Gastroesophageal sphincter (tissue), 3 donors: ENCODE measurements at regions not wholly inside any gene's neighbourhood (a gene's known extent, or its start where the extent isn't known, plus 50 kb on each side); places are given as distances from the start of the nearest gene placed in this dataset.

Source experiments
- CTCF ChIP-seq, 4 experiments: fragments of 200-600 bp in 2 of 4; fragments of 450-650 bp in 2 of 4; sonication (generic) in 1 of 4; IDR thresholded peaks; one replicate each; pipeline ENCODE4 v1.5.1; 2017 to 2019; ENCODE audit warnings: antibody characterized with exemption in 4 of 4, mild to moderate bottlenecking in 2 of 4, moderate library complexity in 2 of 4
- EP300 ChIP-seq: sonication (generic); formaldehyde crosslinking; IDR thresholded peaks from one replicate; pipeline ENCODE4 v1.6.1; 2017; ENCODE audit warnings: antibody characterized with exemption, mild to moderate bottlenecking
- POLR2A ChIP-seq, 2 donors: fragments of 450-650 bp; IDR thresholded peaks; one replicate each; pipeline ENCODE4 v1.6.1; 2017; ENCODE audit warnings: antibody characterized with exemption in 2 of 2, mild to moderate bottlenecking in 2 of 2, moderate library complexity in 1 of 2
- POLR2AphosphoS5 ChIP-seq: sonication (generic); formaldehyde crosslinking; IDR thresholded peaks from one replicate; pipeline ENCODE4 v1.6.1; 2017; ENCODE audit warnings: antibody characterized with exemption

GRCh38 chr3:160128056-160128455 is 97.2 kb upstream of the C3orf80 start:
- TF ChIP-seq CTCF (IDR thresholded peaks at IDR 0.05): no peak
- no peak for TF ChIP-seq EP300
- TF ChIP-seq POLR2A (IDR thresholded peaks at IDR 0.05): no peak
- no peak for TF ChIP-seq POLR2AphosphoS5
